AG04450 (cell line): ENCODE measurements at regions not wholly inside any gene's neighbourhood (a gene's known extent, or its start where the extent isn't known, plus 50 kb on each side); places are given as distances from the start of the nearest gene placed in this dataset.

Experiments used
- CTCF ChIA-PET: fragments of 300-600, 350-600 bp; formaldehyde crosslinking; extraction: SDS; loops from one replicate; lab custom pipeline; 2022; ENCODE audit warnings: antibody characterized with exemption, inconsistent platforms; lab: Charles Lee
- POLR2A ChIA-PET: fragments of 350-600 bp; formaldehyde crosslinking; extraction: SDS; loops from one replicate; lab custom pipeline; 2021; ENCODE audit warnings: antibody characterized with exemption, inconsistent platforms; lab: Yijun Ruan, JAX
- DNase-seq: peaks from one replicate; pipeline ENCODE4 v3.0.0-alpha.2; 2011; ENCODE audit warnings: low read depth, low spot score
- H3K27ac ChIP-seq: one replicate; pipeline ENCODE4 v1.5.1; 2012; ENCODE audit warnings: low read depth, low read length, control low read depth
- H3K27me3 ChIP-seq: one replicate; pipeline ENCODE4 v1.6.0; 2012; ENCODE audit warnings: low read length; ENCODE audit not compliant: control insufficient read depth, insufficient read depth
- H3K4me3 ChIP-seq: 2 replicates; pipeline ENCODE4 v1.5.1; 2011; ENCODE audit warnings: mild to moderate bottlenecking, low read depth, low read length, control low read depth
- H3K9me3 ChIP-seq: 2 replicates; pipeline ENCODE4 v1.5.1; 2012; ENCODE audit warnings: low read length; ENCODE audit not compliant: control insufficient read depth, insufficient read depth
- CTCF ChIP-seq: IDR thresholded peaks from 2 replicates; pipeline ENCODE4 v1.5.1; 2011; ENCODE audit warnings: low read depth, low read length, control low read depth, inconsistent platforms

DNA sequence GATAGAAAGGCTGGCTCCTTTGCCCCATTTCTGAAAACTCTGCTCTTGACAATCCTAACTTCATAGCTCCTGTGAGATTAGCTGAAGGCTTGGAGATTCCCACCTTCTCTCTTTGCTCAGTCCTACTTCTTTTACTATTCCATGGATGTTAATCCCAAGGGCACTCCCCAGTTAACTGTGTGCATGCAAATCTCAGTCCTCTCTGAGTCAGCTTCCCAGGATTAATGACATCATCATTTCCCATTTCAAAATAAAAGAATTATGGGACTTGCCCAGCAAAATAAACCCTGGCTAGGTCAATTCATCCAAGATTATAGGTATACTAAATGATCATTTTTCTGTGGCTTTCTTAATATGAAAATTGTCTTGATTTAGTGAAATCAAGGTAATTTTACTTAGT lies 328.6 kb upstream of the NR3C2 start:
- H3K27ac ChIP-seq = no peak overlapping the region
- CTCF ChIA-PET = no interaction called here
- H3K27me3 ChIP-seq = no peaks in the 10 kb centered on the region
- no peak for DNase-seq
- no peaks in the 10 kb centered on the region for H3K9me3 ChIP-seq
- TF ChIP-seq CTCF = no peak
- POLR2A ChIA-PET = no interaction called here
- H3K4me3 ChIP-seq = no peak overlapping the region

- Histone ChIP-seq H3K27ac (no peak overlapping the region), H3K4me3 (no peak overlapping the region), H3K9me3 (no peaks in the 10 kb centered on the region), H3K27me3 (no peaks in the 10 kb centered on the region)
- ChIA-PET POLR2A (no interaction called here), CTCF (no interaction called here)
- no peak for DNase-seq
- TF ChIP-seq CTCF = no peak
Observed at GRCh38 chr4:148770377-148770776, 328.2 kb upstream of the NR3C2 start.

DNA sequence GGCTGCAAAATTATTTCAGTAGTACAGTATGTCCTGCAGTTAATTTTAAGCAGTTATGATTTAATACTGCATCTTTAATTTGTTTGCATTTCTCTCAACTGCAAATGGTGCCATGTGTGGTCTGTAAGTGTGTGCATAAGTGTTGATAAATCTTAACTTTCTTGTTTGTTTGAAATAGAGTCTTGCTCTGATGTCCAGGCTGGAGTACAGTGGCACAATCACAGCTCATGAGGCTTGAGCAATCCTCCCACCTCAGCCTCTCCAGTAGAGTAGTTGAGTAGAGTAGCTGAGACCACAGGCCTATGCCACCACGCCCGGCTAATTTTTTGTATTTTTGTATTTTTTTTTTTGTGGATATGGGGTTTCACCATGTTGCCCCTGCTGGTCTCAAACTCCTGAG lies 322.5 kb upstream of the NR3C2 start:
- TF ChIP-seq CTCF = no peak
- no peak for DNase-seq
- Histone ChIP-seq H3K27ac (no peak overlapping the region), H3K27me3 (no peaks in the 10 kb centered on the region), H3K9me3 (no peaks in the 10 kb centered on the region), H3K4me3 (no peak overlapping the region)
- ChIA-PET CTCF (no interaction called here), POLR2A (no interaction called here)

GRCh38 chr4:148757171-148757570 lies 315.0 kb upstream of the NR3C2 start:
- no peak overlapping the region for H3K27ac ChIP-seq
- CTCF ChIA-PET = no interaction called here
- no peaks in the 10 kb centered on the region for H3K9me3 ChIP-seq
- no peak for DNase-seq
- POLR2A ChIA-PET = no interaction called here
- H3K4me3 ChIP-seq = no peak overlapping the region
- no peak for TF ChIP-seq CTCF
- H3K27me3 ChIP-seq = no peaks in the 10 kb centered on the region

DNA sequence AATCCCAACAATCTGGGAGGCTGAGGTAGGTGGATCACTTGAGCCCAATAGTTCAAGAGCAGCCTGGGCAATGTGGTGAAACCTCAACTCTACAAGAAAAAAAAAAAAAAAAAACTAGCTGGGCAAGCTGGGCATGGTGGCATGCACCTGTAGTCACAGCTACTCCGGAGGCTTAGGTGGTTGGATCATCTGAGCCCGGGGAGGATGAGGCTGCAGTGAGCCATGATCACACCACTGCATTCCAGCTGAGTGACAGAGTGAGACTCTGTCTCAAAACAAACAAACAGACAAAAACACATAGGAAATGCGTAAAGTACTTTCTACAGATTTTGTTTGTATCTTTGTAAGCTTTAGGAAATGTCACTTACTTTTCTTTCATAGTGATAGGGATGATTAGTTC lies 307.2 kb upstream of the NR3C2 start:
- Histone ChIP-seq H3K27me3 (no peaks in the 10 kb centered on the region), H3K27ac (no peak overlapping the region), H3K4me3 (no peak overlapping the region), H3K9me3 (no peaks in the 10 kb centered on the region)
- TF ChIP-seq CTCF = no peak
- no peak for DNase-seq
- ChIA-PET POLR2A (no interaction called here), CTCF (no interaction called here)
